HG02885 (cell line): ENCODE measurements at regions not wholly inside any gene's neighbourhood (a gene's known extent, or its start where the extent isn't known, plus 50 kb on each side); places are given as distances from the start of the nearest gene placed in this dataset.

Source experiments
- ATAC-seq: cut with Tn5 transposase; IDR thresholded peaks from one replicate; pipeline ENCODE4 v1.9.1; 2021; ENCODE audit warnings: mild to moderate bottlenecking; ENCODE audit not compliant: unreplicated experiment, poor library complexity

- no peak for ATAC-seq
Measured at GRCh38 chr3:66133050-66133757, 87.6 kb upstream of the SLC25A26 start.

- ATAC-seq: no peak
Measured at GRCh38 chr3:66128623-66129022, 89.9 kb upstream of the MAGI1 start.

- no peak for ATAC-seq
Measured at GRCh38 chr3:66121318-66121717, 82.6 kb upstream of the MAGI1 start.

GRCh38 chr3:66115858-66116654 lies 77.3 kb upstream of the MAGI1 start:
- no peak for ATAC-seq

- no peak for ATAC-seq
Measured at GRCh38 chr3:66113542-66113941, 74.8 kb upstream of the MAGI1 start.

GRCh38 chr3:66110840-66111239 lies 72.1 kb upstream of the MAGI1 start:
- no peak for ATAC-seq

GRCh38 chr3:66107855-66108254 lies 69.1 kb upstream of the MAGI1 start:
- ATAC-seq: no peak

- peak; percentile 86 for ATAC-seq
Measured at GRCh38 chr3:66106788-66107187, 68.1 kb upstream of the MAGI1 start.

GRCh38 chr3:66104535-66104934 lies 65.8 kb upstream of the MAGI1 start:
- ATAC-seq: no peak

- ATAC-seq: no peak
Measured at GRCh38 chr3:66103729-66104128, 65.0 kb upstream of the MAGI1 start.

GRCh38 chr3:66101901-66102300 lies 63.2 kb upstream of the MAGI1 start:
- ATAC-seq: no peak

- ATAC-seq: no peak
Measured at GRCh38 chr3:66099541-66100065, 60.9 kb upstream of the MAGI1 start.

GRCh38 chr3:66098436-66098835 lies 59.7 kb upstream of the MAGI1 start:
- ATAC-seq: no peak

- ATAC-seq: no peak
Measured at GRCh38 chr3:66097647-66098046, 58.9 kb upstream of the MAGI1 start.

GRCh38 chr3:66095295-66096001 lies 56.7 kb upstream of the MAGI1 start:
- ATAC-seq: no peak

- peak; percentile 73 for ATAC-seq
Measured at GRCh38 chr3:66093981-66094380, 55.3 kb upstream of the MAGI1 start.

GRCh38 chr3:66092175-66092995 lies 53.7 kb upstream of the MAGI1 start:
- ATAC-seq: no peak
